ENCODE measurements at regions not wholly inside any gene's neighbourhood (a gene's known extent, or its start where the extent isn't known, plus 50 kb on each side); places are given as distances from the start of the nearest gene placed in this dataset.
"Not testable (repeated sequence)": the region's sequence is repeated elsewhere in the genome, so short reads cannot be mapped to it uniquely, and the experiment has no call there.

DNA sequence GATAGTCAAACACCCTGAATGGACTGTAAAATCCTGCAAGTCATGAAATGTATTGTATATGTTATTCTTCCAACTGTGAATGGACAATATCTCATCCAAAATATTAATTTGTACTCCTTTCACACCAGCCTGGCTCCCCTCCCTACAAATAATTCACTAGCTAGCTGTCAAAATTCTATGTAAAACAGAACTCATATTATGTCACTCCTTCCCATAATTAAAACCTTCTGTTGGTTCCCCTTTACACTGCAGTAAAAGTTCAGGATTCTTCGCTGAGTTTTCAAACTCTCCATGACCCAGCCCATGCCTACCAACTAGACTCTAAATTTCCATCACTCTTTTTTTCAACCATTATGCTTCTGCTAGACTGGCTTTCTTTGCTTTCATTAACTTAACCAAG lies 857.1 kb downstream of the TAF11L14 start:
- DNase-seq (ENCODE audit: low read depth) = no peak
- in situ Hi-C loops (cut with HindIII; ENCODE audit: low pct_unique_long_range_greater_than_20kb, low sequenced_read_pairs) = no loop called here

DNA sequence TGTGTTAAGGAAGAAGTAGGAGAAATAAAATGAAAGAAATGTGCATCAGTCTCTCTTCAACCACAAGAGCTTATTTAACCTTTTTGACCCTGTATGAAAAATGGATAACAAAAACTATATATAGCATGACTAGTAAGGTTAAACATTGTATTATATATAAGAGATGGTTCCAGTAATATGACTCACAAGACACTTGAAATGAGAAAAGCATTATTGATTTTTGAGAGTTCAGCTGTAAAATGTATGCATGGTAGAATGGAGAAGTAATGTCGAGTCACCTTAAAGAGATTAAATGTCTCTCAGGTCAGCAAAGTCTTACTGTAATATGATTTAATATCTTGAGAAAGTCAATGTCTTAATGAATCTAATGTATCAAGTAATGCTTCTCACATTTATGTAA lies 860.9 kb downstream of the TAF11L14 start:
- no peak for DNase-seq (ENCODE audit: low read depth)
- in situ Hi-C loops (cut with HindIII; ENCODE audit: low pct_unique_long_range_greater_than_20kb, low sequenced_read_pairs) = no loop called here

DNA sequence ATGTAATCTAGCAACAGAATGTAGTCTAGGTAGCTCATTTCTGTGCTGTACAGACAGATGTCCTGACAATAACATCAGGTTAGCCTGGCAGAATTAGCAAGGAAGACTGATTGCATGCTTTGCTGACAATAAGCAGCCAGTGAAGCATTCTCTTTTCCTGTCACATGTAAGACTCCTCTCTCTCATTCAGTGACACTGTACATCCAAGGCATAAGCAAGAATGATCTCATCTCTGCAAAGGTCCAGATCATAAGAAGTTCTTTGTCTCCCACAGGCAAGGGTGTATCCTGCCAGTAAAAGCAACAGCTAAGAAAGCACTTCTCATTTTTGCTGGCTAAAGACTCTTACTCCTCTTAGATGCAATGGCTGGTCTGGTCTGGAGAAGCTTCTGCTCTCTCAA lies 861.8 kb downstream of the TAF11L14 start:
- DNase-seq (ENCODE audit: low read depth) = no peak
- in situ Hi-C loops (cut with HindIII; ENCODE audit: low pct_unique_long_range_greater_than_20kb, low sequenced_read_pairs) = no loop called here

DNA sequence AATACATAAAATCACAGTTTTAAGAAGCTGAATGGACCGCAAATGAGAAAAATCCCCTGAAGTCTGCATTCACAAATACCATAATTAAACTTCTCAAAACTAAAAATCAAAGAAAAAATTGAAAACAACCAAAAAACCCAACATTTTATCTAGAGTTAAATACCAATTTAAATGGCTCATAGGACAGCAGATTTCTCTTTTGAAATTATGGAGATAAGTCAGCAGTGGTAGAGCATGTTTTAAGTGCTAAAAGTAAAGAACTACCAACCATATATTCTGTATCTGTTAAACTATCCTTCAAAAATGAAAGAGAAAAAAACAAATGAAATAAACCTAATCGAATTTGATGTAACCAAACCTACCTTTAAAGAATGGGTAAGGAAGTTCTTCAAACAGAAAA lies 862.8 kb downstream of the TAF11L14 start:
- in situ Hi-C loops (cut with HindIII; ENCODE audit: low pct_unique_long_range_greater_than_20kb, low sequenced_read_pairs) = no loop called here
- no peak for DNase-seq (ENCODE audit: low read depth)

DNA sequence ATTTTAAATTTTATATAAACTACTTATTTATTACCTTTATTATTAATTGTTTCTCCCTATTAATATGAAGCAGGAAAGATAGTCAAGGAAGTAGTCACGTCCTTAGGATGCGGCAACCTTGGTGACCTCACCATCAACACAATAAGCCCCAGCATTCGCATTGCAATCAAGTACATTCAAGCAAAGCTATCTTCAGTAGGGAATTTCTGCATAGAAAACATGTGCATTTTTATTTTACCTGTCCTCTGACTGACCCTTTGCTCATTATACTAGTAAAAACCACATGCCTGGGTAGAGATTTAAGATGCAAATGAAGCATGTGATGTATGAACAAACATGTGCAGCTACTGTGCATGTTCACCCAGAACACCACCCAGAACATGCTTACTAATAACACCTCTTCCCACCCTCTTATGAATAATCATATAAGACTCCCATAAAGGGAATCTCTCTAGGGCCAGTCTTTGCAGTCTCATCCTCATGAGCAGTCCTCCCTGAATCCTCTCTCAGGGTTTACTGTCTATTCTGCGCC lies 869.6 kb downstream of the TAF11L14 start:
- no peak for DNase-seq (ENCODE audit: low read depth)
- in situ Hi-C loops (cut with HindIII; ENCODE audit: low pct_unique_long_range_greater_than_20kb, low sequenced_read_pairs) = no loop called here

DNA sequence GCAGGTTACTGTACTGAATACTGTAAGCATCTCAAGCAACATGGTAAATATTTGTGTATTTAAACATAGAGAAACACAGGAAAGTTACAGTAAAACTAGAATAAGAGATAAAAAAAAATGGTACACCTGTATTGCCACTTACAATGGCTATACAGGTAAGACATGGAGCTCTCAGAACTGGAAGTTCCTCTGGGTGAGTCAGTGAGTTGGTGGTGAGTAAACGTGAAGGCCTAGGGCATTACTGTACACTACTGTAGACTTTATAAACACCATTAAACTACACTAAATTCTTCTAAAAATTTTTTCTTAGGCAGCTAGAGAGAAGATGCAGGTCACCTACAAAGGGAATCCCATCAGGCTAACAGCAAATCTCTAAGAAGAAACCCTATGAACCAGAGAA lies 872.9 kb downstream of the TAF11L14 start:
- no peak for DNase-seq (ENCODE audit: low read depth)
- in situ Hi-C loops (cut with HindIII; ENCODE audit: low pct_unique_long_range_greater_than_20kb, low sequenced_read_pairs) = no loop called here

DNA sequence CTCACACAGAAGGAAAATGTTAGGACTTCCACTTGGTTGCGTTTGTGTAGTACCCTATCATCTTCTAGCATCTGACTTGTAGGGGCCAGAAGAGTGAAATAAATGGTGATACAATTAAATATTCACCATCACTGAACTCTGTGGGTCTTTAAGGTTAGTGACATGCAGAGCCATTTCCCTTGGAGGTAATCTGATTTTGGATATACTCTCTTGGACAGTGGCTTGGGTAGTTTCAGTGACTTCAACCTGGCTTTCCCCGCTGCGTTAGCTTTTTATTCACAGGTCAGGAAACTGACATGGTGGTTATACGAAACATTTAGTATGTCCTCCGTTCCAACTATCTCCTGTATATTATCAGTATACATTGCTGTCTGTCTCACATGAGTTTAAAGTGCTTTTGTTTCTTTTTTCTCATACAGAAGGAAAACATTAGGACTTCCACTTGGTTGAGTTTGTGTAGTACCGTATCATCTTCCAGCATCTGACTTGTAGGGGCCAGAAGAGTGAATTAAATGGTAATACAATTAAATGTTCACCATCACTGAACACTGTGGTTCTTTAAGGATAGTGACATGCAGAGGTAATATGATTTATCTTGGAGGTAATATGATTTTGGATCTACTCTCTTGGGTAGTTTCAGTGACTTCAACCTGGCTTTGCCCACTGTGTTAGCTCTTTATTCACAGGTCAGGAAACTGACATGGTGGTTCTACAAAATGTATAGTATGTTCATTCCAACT lies 883.6 kb downstream of the TAF11L14 start:
- in situ Hi-C loops (cut with HindIII; ENCODE audit: low pct_unique_long_range_greater_than_20kb, low sequenced_read_pairs) = no loop called here
- DNase-seq (ENCODE audit: low read depth) = no peak

DNA sequence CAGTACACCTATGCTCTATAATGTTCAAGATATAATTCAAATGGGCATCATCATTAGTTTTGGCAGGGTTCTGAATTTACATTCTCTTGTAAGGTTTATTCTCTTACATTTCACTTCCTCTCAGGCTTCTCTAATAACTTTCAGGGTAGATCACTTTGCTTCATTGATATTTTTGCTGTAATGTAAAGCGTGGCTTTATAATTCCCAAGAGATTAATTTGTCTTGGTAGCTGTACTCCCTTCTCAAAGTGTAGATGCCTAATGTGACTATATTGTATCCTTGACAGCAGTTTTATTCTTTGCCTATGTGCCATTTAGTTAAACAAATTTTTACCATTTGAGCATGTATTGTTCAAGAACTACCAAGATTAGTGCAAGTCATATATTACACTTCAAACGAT lies 889.1 kb downstream of the TAF11L14 start:
- no peak for DNase-seq (ENCODE audit: low read depth)
- in situ Hi-C loops (cut with HindIII; ENCODE audit: low pct_unique_long_range_greater_than_20kb, low sequenced_read_pairs) = no loop called here

DNA sequence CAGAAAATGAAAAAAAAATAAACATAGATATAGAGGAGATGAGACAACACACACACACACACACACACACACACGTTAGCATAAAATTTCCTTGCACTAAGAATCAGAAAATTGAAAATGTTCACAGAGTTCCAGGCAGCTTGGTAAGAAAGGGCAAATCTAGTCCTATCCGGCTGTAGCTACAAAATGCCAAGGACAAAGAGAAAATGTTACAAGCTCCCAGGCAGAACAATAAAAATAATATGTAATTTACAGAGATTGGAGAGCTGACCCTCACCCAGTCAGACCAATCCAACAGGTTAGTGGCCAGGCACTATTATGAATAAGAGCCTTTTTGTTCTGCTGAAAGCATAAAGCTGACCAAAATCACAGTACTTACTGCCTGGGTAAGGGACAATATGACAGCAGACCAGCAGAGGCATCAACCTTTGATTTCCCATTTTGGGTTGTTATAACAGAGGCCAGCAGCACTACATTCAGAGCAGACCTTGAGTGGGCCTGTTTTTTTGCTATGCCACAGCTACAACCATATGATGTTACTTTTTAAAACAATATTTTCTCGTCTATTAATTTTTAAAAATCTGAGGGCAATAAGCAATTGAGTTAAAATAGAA lies 892.6 kb downstream of the TAF11L14 start:
- no peak for DNase-seq (ENCODE audit: low read depth)
- in situ Hi-C loops (cut with HindIII; ENCODE audit: low pct_unique_long_range_greater_than_20kb, low sequenced_read_pairs) = no loop called here

DNA sequence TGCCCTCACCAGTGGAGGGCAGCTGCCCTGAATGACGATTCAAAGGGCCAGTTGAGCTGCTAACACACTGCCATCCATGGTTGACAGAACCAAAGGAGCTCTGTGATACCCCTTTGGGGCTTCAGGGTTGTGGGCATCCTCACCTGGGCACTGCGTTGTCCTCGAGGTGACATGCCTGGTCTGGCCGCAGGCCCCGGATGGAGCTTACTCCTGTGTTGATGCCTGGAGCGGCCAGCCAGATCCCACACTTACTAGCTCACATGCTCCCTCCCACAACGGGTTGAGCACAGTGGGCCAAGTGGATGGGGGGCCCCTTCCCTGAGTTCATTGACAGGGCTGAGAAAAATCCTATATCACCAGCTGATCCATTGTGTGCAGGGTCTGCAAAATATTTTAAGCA lies 898.9 kb downstream of the TAF11L14 start:
- in situ Hi-C loops (cut with HindIII; ENCODE audit: low pct_unique_long_range_greater_than_20kb, low sequenced_read_pairs) = no loop called here
- no peak for DNase-seq (ENCODE audit: low read depth)

DNA sequence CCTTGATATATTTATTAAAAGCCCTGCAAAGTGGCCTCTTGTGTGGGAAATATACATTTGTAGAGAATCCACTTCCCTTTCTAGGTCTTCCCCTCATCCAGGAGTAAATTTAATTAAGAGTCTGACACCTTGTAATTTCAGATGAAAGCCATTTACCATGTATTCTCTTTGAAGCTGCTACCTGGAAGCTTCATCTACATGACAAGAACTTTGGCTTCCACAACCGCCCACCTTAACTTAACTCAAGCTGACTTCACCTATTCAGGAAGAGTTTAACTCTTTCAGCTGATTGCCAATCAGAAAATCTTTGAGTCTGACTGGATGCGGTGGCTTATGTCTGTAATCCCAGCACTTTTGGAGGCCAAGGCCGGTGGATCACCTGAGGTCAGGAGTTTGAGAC lies 899.9 kb downstream of the TAF11L14 start:
- no peak for DNase-seq (ENCODE audit: low read depth)
- in situ Hi-C loops (cut with HindIII; ENCODE audit: low pct_unique_long_range_greater_than_20kb, low sequenced_read_pairs) = no loop called here

DNA sequence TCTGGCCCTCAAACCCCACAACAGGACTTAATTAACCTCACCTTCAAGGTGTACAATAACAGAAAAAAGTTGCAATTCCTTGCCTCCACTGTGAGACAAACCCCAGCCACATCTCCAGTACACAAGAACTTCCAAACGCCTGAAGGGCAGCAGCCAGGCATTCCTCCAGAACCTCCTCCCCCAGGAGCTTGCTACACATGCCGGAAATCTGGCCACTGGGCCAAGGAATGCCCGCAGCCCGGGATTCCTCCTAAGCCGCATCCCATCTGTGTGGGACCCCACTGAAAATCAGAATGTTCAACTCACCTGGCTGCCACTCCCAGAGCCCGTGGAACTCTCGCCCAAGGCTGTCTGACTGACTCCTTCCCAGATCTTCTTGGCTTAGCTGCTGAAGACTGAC lies 901.5 kb downstream of the TAF11L14 start:
- DNase-seq (ENCODE audit: low read depth); in situ Hi-C loops (cut with HindIII; ENCODE audit: low pct_unique_long_range_greater_than_20kb, low sequenced_read_pairs): not testable (repeated sequence)

DNA sequence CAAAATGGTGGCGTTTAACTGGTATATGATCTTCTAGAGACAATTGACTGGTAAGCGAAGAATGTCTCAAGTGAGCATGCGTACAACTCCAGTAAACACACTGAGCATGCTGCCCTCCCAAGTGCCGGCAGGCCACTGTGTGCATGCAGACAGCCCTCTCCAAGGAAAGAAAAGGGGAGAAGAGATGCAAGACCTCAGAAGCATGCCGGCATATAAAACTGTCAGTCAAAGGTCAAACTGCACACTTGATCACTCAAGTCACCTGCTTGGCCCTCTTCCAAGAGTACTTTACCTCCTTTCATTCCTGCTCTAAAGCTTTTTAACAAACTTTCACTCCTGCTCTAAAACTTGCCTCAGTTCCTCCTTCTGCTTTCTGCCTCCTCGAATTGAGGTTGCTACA lies 910.2 kb downstream of the TAF11L14 start:
- in situ Hi-C loops (cut with HindIII; ENCODE audit: low pct_unique_long_range_greater_than_20kb, low sequenced_read_pairs) = no loop called here

DNA sequence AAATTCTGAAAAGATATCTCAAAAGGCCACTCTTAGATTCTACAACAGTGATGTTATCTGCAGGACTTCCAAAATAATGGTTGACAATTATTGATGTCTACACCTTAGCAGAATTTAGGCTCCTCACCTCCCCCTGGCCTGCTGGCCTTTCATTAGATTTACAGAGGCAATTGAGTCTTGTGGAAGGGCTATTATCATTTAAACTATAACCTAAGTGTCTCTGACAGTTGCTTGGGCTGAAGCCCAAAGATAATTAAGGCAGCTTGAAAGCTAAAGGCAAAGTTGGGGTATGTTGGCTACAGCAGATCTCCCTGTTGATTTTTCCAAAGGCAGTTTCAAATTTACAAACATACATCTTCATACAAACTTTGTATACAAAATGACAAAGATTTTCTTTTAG lies 912.3 kb downstream of the TAF11L14 start:
- no peak for DNase-seq (ENCODE audit: low read depth)
- in situ Hi-C loops (cut with HindIII; ENCODE audit: low pct_unique_long_range_greater_than_20kb, low sequenced_read_pairs) = no loop called here

More for the DNA sequence above, 910.2 kb downstream of the TAF11L14 start:
- DNase-seq (ENCODE audit: low read depth) = no peak

DNA sequence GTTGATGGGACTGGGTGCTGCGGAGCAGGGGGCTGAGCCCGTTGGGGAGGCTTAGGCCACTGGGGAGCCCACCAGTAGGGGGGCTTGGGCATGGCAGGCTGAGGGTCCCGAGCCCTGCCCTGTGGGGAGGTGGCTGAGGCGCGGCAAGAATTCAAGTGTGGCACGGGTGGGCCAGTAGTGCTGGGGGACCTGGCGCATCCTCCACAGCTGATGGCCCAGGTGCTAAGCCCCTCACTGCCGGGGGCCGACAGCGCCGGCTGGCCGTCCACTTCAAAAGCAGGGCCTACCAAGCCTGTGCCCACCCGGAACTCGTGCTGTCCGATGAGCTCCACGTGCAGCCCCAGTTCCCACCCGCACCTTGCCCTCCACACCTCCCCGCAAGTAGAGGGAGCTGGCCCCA lies 917.5 kb downstream of the TAF11L14 start:
- in situ Hi-C loops (cut with HindIII; ENCODE audit: low pct_unique_long_range_greater_than_20kb, low sequenced_read_pairs) = no loop called here
- no peak for DNase-seq (ENCODE audit: low read depth)

DNA sequence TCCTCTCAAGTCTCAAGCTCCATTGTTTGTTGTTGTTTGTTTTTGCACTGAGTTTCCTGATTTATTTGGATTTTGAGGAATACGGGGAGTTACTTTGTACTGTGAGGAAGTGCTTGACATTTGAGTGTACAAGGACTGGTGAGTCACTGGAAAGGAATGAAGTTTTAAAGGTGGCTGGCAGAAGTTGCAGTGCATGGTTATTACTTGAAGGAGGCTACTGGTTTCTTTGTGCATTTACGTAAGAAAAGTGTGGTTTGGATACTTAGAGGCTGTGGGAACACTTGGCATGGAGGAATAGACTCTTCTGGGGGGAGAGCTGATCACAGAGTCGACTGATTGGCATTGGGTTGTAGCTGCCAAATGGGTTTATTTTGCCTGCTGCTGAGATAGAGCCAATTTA lies 919.0 kb downstream of the TAF11L14 start:
- in situ Hi-C loops (cut with HindIII; ENCODE audit: low pct_unique_long_range_greater_than_20kb, low sequenced_read_pairs) = no loop called here
- peak; percentile 25 for DNase-seq (ENCODE audit: low read depth)

DNA sequence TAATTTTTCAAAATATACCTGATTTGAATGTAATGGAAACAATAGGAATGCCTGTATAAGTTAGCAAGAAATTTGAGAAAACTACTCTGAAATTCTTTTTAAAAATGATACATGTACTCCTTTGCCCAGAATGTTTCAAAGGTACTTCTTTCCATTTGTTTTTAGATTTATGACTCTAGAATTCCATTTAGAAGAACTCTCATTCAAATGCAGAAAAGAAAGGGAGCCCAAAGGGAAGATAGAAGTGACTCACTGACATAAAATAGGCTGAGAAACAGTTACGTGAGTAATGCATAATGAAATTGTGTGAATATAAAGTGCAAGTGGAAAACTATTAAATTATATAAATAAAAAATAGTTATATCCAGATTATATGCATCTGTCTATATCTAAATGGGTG lies 926.3 kb downstream of the TAF11L14 start:
- in situ Hi-C loops (cut with HindIII; ENCODE audit: low pct_unique_long_range_greater_than_20kb, low sequenced_read_pairs) = no loop called here
- DNase-seq (ENCODE audit: low read depth) = no peak

DNA sequence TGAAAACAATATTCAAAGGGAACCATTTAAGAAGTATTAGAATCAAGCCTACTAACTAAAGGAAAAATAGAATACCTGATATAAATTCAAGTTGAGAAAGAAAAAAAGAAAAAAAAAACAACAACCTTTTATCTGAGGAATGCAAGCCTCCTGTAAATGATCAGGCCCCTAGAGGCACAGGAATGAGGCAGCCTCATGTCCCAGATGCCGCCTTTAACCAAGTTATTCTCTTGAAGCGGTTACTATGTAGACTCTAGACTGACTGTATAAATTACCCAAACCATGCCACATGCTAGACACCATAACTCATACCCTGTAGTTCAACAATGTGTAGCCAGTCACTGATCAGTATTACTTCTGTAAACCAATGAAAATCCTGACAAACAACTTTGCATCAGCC lies 929.6 kb downstream of the TAF11L14 start:
- in situ Hi-C loops (cut with HindIII; ENCODE audit: low pct_unique_long_range_greater_than_20kb, low sequenced_read_pairs) = no loop called here
- no peak for DNase-seq (ENCODE audit: low read depth)

DNA sequence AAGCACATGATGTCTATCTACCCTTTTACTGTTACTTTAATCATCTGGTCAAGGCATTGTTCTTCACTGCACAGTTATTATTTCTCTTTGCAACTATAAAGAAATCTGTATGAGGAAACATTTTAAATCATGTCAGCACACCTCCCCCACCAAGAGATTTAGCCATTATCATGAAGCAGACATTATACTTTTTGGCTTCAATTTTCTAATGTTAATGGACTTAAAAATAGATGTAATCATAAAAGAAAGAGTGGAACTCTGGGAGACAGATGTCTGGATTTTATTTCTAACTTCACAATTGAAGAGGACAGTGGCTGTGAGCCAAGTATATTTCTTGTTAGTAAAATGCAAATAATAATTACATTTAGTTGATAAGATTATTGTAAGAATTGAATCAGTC lies 932.4 kb downstream of the TAF11L14 start:
- DNase-seq (ENCODE audit: low read depth) = no peak
- in situ Hi-C loops (cut with HindIII; ENCODE audit: low pct_unique_long_range_greater_than_20kb, low sequenced_read_pairs) = no loop called here

DNA sequence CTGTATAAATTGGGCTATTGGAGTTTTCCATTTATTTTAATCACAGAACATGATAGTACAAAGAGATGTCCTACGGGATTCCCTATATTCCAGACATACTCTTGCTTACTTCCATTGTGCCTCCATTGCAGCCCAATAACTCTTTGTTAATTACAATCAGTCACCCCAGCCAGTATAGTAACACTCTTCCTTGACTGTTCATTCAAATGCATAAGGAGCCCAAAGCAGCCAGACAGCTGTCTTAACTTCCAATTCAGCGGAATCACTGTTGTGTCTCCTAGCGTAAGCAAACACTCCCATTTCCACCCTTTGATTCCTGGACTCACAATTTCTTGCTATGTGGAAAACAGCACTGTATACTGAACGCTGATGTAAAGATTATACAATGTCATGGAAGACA lies 942.3 kb downstream of the TAF11L14 start:
- DNase-seq (ENCODE audit: low read depth) = no peak
- in situ Hi-C loops (cut with HindIII; ENCODE audit: low pct_unique_long_range_greater_than_20kb, low sequenced_read_pairs) = no loop called here

Measured in Caki2 (cell line).